GM19455 (cell line): ENCODE measurements at regions not wholly inside any gene's neighbourhood (a gene's known extent, or its start where the extent isn't known, plus 50 kb on each side); places are given as distances from the start of the nearest gene placed in this dataset.

Experiments used
- ATAC-seq: cut with Tn5 transposase; IDR thresholded peaks from one replicate; pipeline ENCODE4 v1.9.1; 2021; ENCODE audit not compliant: unreplicated experiment

DNA sequence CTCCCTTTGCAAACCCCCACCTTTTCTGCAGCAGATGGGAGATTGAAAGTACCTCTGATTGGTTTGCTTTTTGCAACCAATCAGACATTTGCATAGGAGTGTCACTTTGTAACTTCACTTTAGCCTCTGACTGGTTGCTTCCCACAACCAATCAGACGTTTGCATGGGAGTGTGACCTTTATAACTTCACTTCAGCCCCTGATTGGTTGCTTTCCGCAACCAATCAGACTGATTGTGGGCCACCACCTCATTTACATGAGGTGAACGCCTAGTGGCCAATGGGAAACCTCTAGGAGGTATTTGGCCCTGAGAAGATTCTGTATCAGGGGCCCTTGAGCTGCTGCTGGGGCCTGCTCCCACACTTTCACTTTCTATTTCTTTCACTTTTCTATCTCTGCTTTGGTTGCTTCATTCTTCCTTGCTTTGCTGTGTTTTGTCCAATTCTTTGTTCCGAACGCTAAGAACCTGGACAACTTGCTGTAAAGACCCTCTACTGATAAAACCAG lies 106.0 kb upstream of the PRICKLE1 start:
- ATAC-seq, result no peak

DNA sequence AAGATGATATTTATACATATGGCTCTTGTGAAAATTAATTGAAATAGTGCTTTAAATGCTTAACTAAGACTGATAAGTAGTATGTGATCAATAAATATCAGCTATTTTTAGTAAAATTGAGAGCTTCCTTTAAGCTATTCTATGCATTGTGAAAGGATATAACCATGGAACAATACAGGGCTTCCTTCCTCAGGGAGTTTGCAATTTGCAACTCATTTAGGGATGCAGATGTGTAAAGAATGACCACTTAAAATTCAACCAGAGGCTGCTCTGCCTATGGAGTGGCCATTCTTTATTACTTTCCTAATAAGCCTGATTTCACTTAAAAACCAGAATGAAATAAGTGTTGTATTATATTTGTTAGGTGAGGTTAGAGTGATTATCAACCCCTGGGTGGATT lies 103.2 kb upstream of the PRICKLE1 start:
- no peak for ATAC-seq

DNA sequence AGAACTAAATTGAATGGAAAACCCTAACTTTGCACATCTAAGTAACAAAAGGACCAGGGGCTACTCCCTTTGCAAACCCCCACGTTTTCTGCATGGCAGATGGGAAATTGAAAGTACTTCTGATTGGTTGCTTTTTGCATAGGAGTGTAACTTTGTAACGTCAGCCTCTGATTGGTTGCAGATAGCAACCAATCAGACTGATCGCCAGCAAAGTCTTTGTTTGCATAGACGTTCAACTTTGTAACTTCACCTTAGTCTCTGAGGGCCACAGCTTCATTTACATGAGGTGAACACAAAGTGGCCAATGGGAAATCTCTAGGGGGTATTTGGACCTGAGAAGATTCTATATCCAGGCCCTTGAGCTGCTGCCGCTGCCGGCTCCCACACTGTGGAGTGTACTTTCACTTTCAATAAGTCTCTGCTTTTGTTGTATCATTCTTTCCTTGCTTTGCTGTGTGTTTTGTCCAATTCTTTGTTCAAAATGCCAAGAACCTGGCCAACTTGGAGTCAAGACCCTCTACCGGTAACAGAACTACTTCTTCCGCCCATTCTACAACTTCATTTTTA lies 102.5 kb upstream of the PRICKLE1 start:
- no peak for ATAC-seq

DNA sequence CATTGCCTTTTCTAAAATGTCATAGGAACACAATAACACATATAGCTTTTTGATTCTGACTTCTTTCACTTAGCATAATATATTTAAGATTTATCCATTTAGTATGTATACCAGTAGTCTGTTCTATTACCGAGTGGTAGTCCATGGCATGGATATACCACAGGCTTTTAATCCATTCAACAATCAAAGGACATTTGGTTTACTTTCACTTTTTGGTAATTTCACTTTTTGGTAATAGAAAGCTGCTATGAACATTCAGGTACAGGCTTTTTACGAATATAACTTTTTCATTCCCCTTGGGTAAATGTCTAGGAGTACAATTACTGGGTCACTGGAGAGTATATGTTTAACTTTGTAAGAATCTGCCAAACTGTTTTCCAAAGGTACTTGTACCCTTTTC lies 100.7 kb upstream of the PRICKLE1 start:
- ATAC-seq, result no peak

DNA sequence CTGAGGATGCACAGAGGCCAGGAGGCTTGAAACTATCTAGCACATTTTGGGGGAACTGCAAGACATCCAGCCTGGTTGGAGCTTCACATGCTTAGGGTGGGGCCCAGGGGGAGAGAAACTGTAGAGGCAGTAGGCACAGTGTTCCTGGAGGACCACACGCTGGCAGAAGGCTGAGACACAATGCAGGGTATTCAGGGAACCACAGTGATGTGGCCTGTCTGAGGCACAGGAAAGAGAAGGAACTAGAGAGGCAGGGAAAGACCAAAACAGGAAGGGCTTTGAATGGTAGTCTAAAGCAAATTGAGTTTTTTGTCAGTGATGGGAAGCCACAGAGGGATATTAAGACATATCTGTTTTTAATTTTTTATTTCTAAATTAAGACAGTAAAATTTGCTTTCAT lies 100.2 kb upstream of the PRICKLE1 start:
- ATAC-seq, result no peak

DNA sequence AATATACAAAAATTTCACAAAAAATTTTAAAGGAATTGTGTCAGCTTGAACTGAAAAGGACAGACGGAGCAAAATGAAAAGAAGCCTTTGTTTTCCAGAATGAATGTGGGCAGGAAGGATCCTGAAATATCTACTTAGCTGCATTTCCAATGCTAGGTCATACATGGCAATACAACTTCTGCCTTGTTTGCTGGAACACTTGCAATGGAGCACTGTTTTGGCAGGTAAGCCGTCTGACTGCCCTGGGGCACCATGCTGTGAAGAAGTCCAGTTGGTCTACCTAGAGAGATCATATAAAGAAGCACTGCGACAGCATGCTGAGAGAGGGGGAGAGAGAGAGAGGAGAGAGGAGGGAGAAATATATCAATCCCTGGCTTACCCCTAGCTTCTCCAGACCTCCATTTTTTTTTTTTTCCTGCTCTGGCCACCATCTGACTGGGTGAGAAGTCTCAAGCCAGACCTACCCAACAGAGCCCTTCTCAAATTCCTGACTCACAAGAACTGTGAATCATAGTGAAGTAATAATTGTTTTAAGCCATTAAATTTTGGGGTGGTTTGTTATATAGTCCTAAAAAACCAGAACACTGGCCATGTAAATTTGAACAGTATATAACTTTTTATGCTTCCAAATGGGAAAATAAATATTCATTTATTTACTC lies 97.1 kb upstream of the PRICKLE1 start:
- ATAC-seq, result no peak

DNA sequence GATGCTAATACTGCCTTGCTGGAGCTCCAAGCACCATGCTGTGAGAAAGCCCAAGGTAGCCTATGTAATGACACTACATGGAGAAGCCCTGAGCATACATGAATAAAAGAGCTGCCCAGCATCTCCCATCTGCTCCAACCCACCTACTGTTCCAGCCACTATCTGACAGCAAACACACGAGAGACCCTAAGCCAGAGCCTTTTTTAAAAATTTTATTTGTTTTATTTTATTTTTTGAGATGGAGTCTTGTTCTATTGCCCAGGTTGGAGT lies 95.2 kb upstream of the PRICKLE1 start:
- ATAC-seq, result no peak

DNA sequence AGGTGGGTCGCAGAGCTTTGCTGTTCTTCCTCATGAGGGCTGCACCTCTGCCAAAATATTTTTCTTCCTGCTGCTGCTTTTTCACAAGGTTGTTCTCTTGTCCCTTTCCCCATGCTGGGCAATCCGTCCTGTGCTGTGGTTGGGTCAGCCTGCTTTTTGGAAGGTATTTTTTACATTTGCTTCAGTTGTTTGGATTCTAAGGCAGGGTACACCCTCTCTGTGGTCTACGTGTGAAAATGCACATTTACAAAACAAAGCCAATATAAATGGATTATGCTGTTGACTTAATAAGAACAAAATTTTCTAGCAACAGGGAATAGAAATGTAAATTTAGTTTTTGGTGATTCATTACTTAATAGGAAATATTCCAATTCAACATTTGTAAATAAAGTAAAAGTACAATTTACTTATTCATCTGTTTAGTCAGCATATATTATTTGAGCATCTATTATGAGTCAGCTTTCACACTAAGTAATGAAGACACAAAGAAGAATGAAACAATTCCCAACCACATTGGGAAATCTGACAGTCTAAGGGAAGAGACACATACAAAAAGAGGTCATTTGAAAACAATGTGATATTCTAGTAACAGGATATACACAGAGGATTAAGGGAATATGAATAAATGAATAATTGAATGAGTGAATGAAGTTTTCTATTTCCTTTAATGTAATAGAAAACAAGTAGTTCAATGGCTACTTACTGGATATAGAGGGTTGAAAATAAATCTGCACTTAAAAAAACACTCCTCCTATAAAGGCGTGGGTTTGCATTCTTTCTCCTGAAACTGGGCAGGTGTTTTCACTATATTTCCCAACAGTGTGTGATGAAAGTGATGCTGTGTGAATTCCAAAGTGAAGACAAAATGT lies 94.6 kb upstream of the PRICKLE1 start:
- no peak for ATAC-seq

DNA sequence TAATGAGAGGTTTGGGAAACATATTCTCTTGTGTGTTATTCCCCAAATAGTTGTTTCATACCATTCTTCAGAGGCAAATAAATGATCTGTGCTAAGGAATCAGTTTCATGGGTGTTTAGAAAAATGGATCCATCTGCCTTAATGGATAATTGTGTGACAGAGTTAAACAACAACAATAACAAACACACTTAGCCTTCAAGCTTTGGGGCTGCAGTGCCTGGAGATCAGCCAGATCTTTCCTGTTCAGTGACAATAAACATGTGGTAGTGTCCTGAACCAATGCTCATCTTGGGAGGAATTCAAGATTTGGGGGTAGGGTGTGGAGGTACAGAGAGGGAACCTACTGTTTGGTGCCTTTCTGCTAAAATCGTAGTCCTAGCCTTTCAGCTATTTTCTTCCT lies 93.7 kb upstream of the PRICKLE1 start:
- no peak for ATAC-seq

DNA sequence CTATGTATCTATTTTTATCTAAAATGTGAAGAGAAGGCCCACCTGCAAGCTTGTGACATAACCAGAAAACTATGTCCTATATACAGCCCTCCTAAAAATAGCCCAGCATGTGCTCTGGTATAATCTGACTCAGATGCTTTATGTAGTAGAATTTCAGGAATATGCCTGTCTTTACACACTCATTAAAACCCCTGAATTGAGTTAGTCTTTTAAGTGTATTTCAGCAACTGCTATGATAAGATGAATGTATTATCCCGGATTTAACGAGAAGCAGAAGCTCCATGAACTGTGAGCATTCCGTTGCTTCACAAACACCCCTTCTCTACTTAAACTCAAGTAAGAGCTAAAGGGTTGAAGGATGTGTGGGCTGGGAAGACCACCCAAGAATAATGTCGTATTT lies 89.9 kb upstream of the PRICKLE1 start:
- ATAC-seq, result no peak

DNA sequence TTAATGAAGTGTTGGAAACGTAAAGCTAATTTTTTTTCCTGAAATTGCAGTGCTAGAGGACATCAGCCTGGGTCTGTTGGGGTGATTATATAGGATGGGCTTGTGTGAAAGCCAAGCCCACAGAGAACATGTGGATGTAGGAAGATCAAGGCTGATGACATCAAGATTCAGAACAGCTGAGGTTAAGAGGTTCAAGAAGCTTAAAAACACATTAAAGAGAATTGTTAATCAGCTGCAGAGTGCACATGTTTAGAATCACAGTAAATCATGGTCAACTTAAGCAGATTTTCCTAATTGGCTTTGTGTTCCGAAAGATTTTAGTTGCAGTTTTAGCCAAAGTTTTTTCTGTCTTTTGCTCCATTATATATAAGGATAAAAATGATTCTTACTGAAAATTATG lies 87.9 kb upstream of the PRICKLE1 start:
- ATAC-seq, result no peak

DNA sequence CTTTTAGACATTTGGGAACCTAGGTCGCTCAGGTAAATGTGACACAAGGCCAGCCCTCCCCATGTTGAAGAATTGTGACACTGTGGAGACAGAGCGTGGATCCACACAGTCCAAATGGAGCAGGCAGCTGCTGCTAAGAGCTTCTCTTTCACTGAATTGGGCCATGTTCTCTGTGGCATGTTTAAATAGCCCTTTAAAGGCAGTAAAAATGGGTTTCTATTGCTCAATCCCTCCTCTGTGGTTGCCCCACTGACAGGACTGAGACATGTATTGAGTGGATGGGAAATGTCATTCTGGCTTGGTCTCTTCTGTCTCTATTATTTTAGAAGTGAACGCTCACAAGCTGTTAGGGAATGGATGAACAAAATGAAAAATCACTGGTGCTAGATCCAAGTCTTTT lies 84.0 kb upstream of the PRICKLE1 start:
- ATAC-seq, result no peak

DNA sequence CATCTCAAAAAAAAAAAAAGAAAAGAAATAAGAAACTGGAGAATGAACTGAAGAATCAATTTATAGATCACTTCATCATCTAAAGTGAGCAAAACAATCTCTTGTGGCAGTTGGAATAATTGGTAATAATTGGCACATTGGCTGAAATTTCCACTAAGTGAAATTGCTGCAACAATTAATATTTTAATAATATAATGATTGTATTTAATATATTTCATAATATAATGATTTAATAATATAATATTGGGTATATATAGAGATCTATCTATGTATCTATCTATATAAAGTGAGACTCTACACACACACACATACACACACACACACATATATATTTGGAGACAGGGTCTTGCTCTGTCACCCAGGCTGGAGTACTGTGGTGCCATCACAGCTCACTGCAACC lies 81.2 kb upstream of the PRICKLE1 start:
- no peak for ATAC-seq

DNA sequence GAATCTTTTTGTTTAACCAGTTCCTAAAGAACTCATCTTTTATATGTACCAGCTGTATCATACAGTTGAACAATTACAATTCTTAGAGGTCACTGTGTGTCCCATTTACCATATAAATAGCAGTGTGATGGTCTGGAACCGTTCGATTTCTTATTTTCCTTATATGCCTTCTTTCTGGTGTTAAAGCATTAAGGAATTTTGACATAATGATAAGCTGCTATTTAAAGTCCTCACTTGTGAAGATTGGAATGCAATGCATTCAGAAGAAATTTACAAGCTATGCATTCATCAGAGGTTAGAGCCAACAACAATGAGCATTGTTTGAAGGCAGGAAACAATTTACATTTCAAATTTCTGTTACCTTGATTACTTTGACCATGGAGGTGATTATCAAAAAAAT lies 80.0 kb upstream of the PRICKLE1 start:
- ATAC-seq, result no peak

DNA sequence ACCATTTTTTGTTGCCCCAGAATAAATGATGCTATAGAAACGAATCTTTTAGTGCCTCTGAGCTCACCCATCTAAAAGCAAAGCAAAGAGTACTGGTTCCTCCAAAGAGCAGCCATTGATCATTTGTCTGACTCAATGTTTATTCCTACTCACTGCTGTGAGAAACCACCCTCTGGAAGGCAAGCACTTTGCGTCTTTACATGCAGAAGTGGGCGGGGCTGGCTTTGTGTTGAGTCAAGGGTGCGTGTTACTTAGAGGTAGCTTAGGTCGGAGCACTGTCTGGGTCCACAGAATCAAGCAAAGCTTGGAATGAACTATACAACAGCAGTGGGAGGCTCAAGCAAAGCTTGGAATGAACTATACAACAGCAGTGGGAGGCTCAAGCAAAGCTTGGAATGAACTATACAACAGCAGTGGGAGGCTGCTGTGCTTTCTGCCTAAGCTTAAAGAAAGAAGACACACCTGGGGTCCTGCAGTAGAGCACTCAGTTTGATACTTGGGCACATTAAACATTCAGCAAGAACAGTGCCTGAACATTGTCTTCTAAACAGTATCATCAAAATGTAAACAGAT lies 77.2 kb upstream of the PRICKLE1 start:
- no peak for ATAC-seq

DNA sequence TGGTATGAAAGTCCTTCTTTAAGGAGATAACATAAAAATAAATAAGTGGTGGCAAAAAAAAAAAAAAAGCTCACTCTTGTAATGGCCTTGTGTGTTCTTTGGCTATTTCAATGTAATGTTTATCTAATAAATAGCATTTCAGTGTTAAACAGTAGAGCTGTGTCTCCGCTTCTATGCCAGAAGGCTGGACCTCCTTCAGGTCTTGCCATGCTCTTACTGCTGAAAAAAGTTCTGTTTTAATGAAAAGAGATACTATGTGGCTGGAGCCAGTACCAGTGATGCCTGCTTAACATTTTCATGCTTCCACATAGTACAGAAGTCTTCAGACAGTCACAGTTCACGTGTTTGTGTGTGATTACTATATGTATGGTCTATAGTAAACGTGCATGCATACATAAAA lies 74.1 kb upstream of the PRICKLE1 start:
- no peak for ATAC-seq

DNA sequence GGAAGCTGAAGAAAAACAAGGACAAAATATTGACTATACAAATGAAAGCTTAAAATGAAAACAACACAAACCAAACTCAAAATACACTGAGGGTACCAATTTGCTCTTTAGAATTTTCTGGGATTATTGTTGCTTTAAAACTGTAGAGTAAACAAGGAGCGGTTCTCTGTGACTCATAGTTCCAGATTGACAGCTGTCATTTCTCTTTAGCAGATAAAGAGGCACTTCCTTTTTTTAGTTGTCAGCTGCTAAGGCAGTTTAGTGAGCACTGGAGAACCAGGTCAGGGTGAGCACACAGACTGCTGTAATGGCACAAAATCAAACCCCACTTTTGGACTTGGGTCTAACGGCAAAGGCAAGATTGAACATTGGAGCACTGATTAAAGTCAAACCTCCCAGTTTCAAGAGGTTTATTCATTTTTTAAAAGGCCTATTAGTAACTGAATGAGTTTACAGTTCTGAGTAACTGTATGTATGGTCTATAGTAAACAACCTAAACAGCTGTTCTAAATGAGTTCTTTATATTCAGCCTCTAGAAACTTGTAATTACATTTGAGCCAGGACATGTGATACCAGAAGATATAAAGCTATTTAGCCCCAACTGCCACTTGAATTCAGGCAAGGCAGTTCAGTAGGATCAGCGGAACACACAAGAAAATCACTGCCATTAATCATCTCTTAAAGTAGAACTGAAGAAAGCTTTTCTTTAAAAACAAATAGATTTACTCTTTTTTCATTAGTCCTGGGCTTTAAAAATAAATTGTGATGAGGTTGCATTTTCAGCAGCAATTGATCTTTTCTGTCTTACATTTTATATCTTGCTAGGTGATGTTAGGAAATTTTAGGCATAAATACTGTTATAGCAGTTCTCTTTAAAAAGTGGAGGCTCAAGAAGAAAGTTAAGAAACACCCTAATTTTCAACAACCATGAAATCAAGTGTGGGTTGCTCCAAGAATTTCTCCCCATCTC lies 71.7 kb upstream of the PRICKLE1 start:
- ATAC-seq, result no peak

DNA sequence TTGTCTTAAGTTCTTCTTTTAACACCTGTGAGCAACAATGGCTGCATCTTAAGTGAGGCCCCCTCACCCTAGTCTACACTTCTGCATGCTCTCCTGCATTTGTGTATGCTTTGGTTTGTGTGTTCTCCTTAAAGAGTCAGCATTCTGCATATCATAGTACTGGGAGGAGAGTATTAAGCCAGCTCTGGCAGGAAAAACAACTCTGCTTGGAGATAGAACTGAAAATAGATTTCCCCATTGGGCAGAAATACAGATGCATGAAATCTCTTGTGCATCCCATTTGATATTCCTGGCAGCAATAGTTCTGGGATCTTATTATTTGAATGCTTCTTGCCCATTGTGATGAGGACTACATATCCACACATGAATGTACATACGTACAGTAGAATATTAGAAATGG lies 70.6 kb upstream of the PRICKLE1 start:
- ATAC-seq, result no peak

DNA sequence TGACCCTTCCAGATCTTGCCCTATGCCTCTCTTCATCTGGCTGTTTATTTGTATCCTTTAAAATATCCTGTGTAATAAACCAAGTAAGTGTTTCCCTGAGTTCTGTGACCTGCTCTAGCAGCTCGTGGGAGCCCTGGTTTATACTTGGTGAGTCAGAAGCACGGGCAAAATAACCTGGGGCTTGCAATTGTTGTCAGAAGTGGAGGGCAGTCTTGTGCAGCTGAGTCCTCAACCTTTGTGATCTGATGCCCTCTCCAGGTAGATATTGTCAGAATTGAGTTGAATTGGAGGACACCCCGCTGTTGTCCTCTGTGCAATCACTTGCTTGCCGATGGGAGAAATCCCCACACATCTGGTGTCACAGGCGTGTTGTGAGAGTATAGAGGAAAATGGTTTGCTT lies 62.5 kb upstream of the PRICKLE1 start:
- no peak for ATAC-seq

DNA sequence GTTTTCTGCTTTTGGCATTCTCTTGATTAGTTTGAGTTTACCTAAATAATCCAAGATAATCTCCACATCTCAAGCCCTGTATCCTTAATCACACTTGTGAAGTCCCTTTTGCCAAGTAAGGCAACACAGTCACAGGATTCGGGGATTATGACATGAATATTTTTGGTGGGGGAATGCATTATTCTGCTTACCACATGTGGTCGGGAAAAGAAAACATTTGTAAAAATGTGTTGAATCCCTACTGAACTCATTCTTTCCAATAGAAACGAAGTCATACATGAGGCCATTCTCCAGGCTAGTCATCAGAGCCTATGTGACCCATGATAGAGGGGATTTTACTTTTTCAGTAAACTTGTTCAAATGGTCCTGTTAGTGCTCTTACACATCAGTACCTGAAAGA lies 58.5 kb upstream of the PRICKLE1 start:
- no peak for ATAC-seq
